ENCODE measurements at regions not wholly inside any gene's neighbourhood (a gene's known extent, or its start where the extent isn't known, plus 50 kb on each side); places are given as distances from the start of the nearest gene placed in this dataset.
"Not testable (repeated sequence)": the region's sequence is repeated elsewhere in the genome, so short reads cannot be mapped to it uniquely, and the experiment has no call there.

GRCh38 chr13:101003566-101003965 lies 329.0 kb upstream of the TMTC4 start:
- DNase-seq (ENCODE audit: low read depth), result no peak

- no peak for DNase-seq (ENCODE audit: low read depth)
Measured at GRCh38 chr13:100989392-100989791, 314.8 kb upstream of the TMTC4 start.

GRCh38 chr13:100988921-100989320 lies 314.3 kb upstream of the TMTC4 start:
- DNase-seq (ENCODE audit: low read depth), result no peak

- peak; percentile 13 for DNase-seq (ENCODE audit: low read depth)
Measured at GRCh38 chr13:100987948-100988347, 313.4 kb upstream of the TMTC4 start.

GRCh38 chr13:100986571-100986970 lies 312.0 kb upstream of the TMTC4 start:
- no peak for DNase-seq (ENCODE audit: low read depth)

- no peak for DNase-seq (ENCODE audit: low read depth)
Measured at GRCh38 chr13:100984085-100984705, 309.6 kb upstream of the TMTC4 start.

- no peak for DNase-seq (ENCODE audit: low read depth)
Measured at GRCh38 chr13:100983111-100983510, 308.5 kb upstream of the TMTC4 start.

GRCh38 chr13:100980171-100980570 lies 305.6 kb upstream of the TMTC4 start:
- DNase-seq (ENCODE audit: low read depth), result no peak

GRCh38 chr13:100977841-100978240 lies 303.2 kb upstream of the TMTC4 start:
- DNase-seq (ENCODE audit: low read depth), result no peak

- DNase-seq (ENCODE audit: low read depth), result no peak
Measured at GRCh38 chr13:100976993-100977392, 302.4 kb upstream of the TMTC4 start.

- DNase-seq (ENCODE audit: low read depth), result not testable (repeated sequence)
Measured at GRCh38 chr13:100975666-100976065, 301.1 kb upstream of the TMTC4 start.

- DNase-seq (ENCODE audit: low read depth), result no peak
Measured at GRCh38 chr13:100962585-100962984, 288.0 kb upstream of the TMTC4 start.

GRCh38 chr13:100961186-100961585 lies 286.6 kb upstream of the TMTC4 start:
- DNase-seq (ENCODE audit: low read depth), result no peak

- DNase-seq (ENCODE audit: low read depth), result no peak
Measured at GRCh38 chr13:100958831-100959230, 284.2 kb upstream of the TMTC4 start.

- no peak for DNase-seq (ENCODE audit: low read depth)
Measured at GRCh38 chr13:100957741-100958140, 283.1 kb upstream of the TMTC4 start.

GRCh38 chr13:100954430-100955305 lies 280.1 kb upstream of the TMTC4 start:
- peak; percentile 16 for DNase-seq (ENCODE audit: low read depth)

- DNase-seq (ENCODE audit: low read depth), result no peak
Measured at GRCh38 chr13:100951016-100951415, 276.4 kb upstream of the TMTC4 start.

GRCh38 chr13:100948937-100949336 lies 274.3 kb upstream of the TMTC4 start:
- not testable (repeated sequence) for DNase-seq (ENCODE audit: low read depth)

- DNase-seq (ENCODE audit: low read depth), result no peak
Measured at GRCh38 chr13:100946588-100946987, 272.0 kb upstream of the TMTC4 start.

GRCh38 chr13:100944791-100945345 lies 270.3 kb upstream of the TMTC4 start:
- DNase-seq (ENCODE audit: low read depth), result no peak

GRCh38 chr13:100942742-100943141 lies 268.1 kb upstream of the TMTC4 start:
- DNase-seq (ENCODE audit: low read depth), result no peak

- no peak for DNase-seq (ENCODE audit: low read depth)
Measured at GRCh38 chr13:100941377-100942368, 267.1 kb upstream of the TMTC4 start.

Measured in ELR (cell line).